ENCODE measurements at regions not wholly inside any gene's neighbourhood (a gene's known extent, or its start where the extent isn't known, plus 50 kb on each side); places are given as distances from the start of the nearest gene placed in this dataset.

- no peak for TF ChIP-seq GATA2 (IDR thresholded peaks at IDR 0.05; ENCODE audit: low read depth, low read length)
- TF ChIP-seq GATA3 (IDR thresholded peaks at IDR 0.05; ENCODE audit: low read depth, low read length): no peak
Measured at GRCh38 chr3:44078863-44079262, 162.8 kb upstream of the TOPAZ1 start.

Data from SH-SY5Y (cell line).